HFFc6 (cell line): ENCODE measurements at regions not wholly inside any gene's neighbourhood (a gene's known extent, or its start where the extent isn't known, plus 50 kb on each side); places are given as distances from the start of the nearest gene placed in this dataset.

Source experiments
- DNase-seq: peaks from one replicate; pipeline ENCODE4 v3.0.0-alpha.2; 2018
- H3K27ac Mint-ChIP-seq: 2 replicates; pipeline ENCODE4 v1.8.0; 2020; ENCODE audit warnings: mild to moderate bottlenecking, mixed read lengths
- H3K27me3 Mint-ChIP-seq: 2 replicates; pipeline ENCODE4 v1.8.0; 2021; ENCODE audit warnings: mild to moderate bottlenecking, moderate library complexity, mixed read lengths; ENCODE audit not compliant: insufficient read depth
- H3K36me3 Mint-ChIP-seq: 2 replicates; pipeline ENCODE4 v1.8.0; 2021; ENCODE audit warnings: low read depth, mixed read lengths
- H3K4me1 Mint-ChIP-seq: 2 replicates; pipeline ENCODE4 v1.8.0; 2020; ENCODE audit warnings: low read depth, mixed read lengths
- H3K4me3 Mint-ChIP-seq: 2 replicates; pipeline ENCODE4 v1.8.0; 2020; ENCODE audit warnings: mild to moderate bottlenecking, moderate library complexity, mixed read lengths
- H3K9me3 Mint-ChIP-seq: 2 replicates; pipeline ENCODE4 v1.8.0; 2020; ENCODE audit warnings: mild to moderate bottlenecking, mixed read lengths
- TF ChIP-seq, protein P1 (sequence below): fragments of 200-600 bp; sonication (generic); IDR thresholded peaks from 2 replicates; pipeline ENCODE4 v1.5.0; 2021; ENCODE audit warnings: antibody characterized with exemption, mild to moderate bottlenecking

- Mint-ChIP-seq H3K4me3 (no peak overlapping the region), H3K9me3 (peaks cover 4% of the 10 kb centered on the region; the same call in 1 of the 2 replicates), H3K4me1 (peaks cover 14% of the 10 kb centered on the region), H3K36me3 (peaks cover 3% of the 10 kb centered on the region), H3K27me3 (peaks cover 27% of the 10 kb centered on the region), H3K27ac (no peak overlapping the region)
- no peak for DNase-seq
- TF ChIP-seq, protein P1, sequence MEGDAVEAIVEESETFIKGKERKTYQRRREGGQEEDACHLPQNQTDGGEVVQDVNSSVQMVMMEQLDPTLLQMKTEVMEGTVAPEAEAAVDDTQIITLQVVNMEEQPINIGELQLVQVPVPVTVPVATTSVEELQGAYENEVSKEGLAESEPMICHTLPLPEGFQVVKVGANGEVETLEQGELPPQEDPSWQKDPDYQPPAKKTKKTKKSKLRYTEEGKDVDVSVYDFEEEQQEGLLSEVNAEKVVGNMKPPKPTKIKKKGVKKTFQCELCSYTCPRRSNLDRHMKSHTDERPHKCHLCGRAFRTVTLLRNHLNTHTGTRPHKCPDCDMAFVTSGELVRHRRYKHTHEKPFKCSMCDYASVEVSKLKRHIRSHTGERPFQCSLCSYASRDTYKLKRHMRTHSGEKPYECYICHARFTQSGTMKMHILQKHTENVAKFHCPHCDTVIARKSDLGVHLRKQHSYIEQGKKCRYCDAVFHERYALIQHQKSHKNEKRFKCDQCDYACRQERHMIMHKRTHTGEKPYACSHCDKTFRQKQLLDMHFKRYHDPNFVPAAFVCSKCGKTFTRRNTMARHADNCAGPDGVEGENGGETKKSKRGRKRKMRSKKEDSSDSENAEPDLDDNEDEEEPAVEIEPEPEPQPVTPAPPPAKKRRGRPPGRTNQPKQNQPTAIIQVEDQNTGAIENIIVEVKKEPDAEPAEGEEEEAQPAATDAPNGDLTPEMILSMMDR, result no peak
These were observed 49.8 kb upstream of the ANO1 start for GRCh38 chr11:70028147-70028855.
